ENCODE measurements at regions not wholly inside any gene's neighbourhood (a gene's known extent, or its start where the extent isn't known, plus 50 kb on each side); places are given as distances from the start of the nearest gene placed in this dataset.

DNA sequence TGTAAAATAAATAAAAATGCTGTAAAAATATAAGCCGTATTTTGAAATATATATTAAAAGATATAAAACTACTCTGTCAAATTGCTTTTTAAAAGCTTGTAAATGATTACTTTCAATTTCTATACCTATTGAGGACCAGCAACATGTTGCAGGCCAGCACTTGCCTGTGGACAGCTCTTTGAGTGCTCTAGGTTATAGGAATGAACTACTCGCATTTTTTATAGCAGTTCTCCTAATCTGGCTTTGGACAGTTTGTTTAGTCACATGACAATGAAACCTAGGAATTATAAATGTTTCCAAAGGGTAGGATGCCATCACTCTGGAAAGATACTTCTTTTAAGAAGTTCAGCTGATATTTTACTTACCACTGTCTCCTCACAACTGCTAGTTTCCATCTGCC, 117.7 kb upstream of the PTPRZ1 start:
- no peaks in the 10 kb centered on the region for H3K27me3 ChIP-seq (ENCODE audit: control insufficient read depth, extremely low read depth, insufficient read depth, low read length)
- H3K27ac ChIP-seq (ENCODE audit: control insufficient read depth, insufficient read depth, low read length): no peak overlapping the region
- no peaks in the 10 kb centered on the region for H3K9me3 ChIP-seq (ENCODE audit: control insufficient read depth, low read depth, low read length)
- H3K4me2 ChIP-seq (ENCODE audit: control insufficient read depth, extremely low read depth, insufficient read depth, low read depth, low read length): no peak overlapping the region
- no peaks in the 10 kb centered on the region for H3K4me1 ChIP-seq (ENCODE audit: control insufficient read depth, extremely low read depth, insufficient read depth, low read length)
- dilution Hi-C loops (cut with MboI; ENCODE audit: extremely low pct_ligation_motif_present, low sequenced_read_pairs): no loop called here
- H3K79me2 ChIP-seq (ENCODE audit: control insufficient read depth, insufficient read depth, low read length): no peaks in the 10 kb centered on the region
- H3K9me1 ChIP-seq (ENCODE audit: control insufficient read depth, extremely low read depth, insufficient read depth, low read length): no peaks in the 10 kb centered on the region
- H4K20me1 ChIP-seq (ENCODE audit: control insufficient read depth, extremely low read depth, insufficient read depth, low read length): no peaks in the 10 kb centered on the region
- H3K4me3 ChIP-seq (ENCODE audit: control insufficient read depth in 2 of 3, extremely low read depth in 1 of 3, insufficient read depth in 2 of 3, low read depth in 1 of 3, low read length in 3 of 3): no peak overlapping the region
- peak; percentile 43 for FAIRE-seq
- no peak overlapping the region for H2AFZ ChIP-seq (ENCODE audit: control insufficient read depth, low read length)
- TF ChIP-seq CTCF (optimal IDR thresholded peaks at IDR 0.05 in 1 of 3, IDR thresholded peaks at IDR 0.05 in 1 of 3, conservative IDR thresholded peaks at IDR 0.05 in 1 of 3; ENCODE audit: extremely low read depth in 1 of 3, insufficient read depth in 2 of 3, low read length in 3 of 3) (no peak), EZH2 (IDR thresholded peaks at IDR 0.05; ENCODE audit: low read length) (no peak)
- no peak for DNase-seq (ENCODE audit: low read depth, low spot score)
- no peak overlapping the region for H3K9ac ChIP-seq (ENCODE audit: control insufficient read depth, extremely low read depth, insufficient read depth, low read length)
- H3K36me3 ChIP-seq (ENCODE audit: control insufficient read depth in 2 of 2, extremely low read depth in 1 of 2, insufficient read depth in 2 of 2, low read length in 2 of 2): no peaks in the 10 kb centered on the region

GRCh38 chr7:121753944-121754343, 119.0 kb upstream of the PTPRZ1 start:
- Histone ChIP-seq H2AFZ (ENCODE audit: control insufficient read depth, low read length) (no peak overlapping the region), H3K9ac (ENCODE audit: control insufficient read depth, extremely low read depth, insufficient read depth, low read length) (no peak overlapping the region), H3K27me3 (ENCODE audit: control insufficient read depth, extremely low read depth, insufficient read depth, low read length) (no peaks in the 10 kb centered on the region), H3K4me2 (ENCODE audit: control insufficient read depth, extremely low read depth, insufficient read depth, low read depth, low read length) (no peak overlapping the region), H4K20me1 (ENCODE audit: control insufficient read depth, extremely low read depth, insufficient read depth, low read length) (no peaks in the 10 kb centered on the region), H3K9me3 (ENCODE audit: control insufficient read depth, low read depth, low read length) (no peaks in the 10 kb centered on the region), H3K4me3 (ENCODE audit: control insufficient read depth in 2 of 3, extremely low read depth in 1 of 3, insufficient read depth in 2 of 3, low read depth in 1 of 3, low read length in 3 of 3) (no peak overlapping the region), H3K4me1 (ENCODE audit: control insufficient read depth, extremely low read depth, insufficient read depth, low read length) (no peaks in the 10 kb centered on the region), H3K36me3 (ENCODE audit: control insufficient read depth in 2 of 2, extremely low read depth in 1 of 2, insufficient read depth in 2 of 2, low read length in 2 of 2) (no peaks in the 10 kb centered on the region), H3K9me1 (ENCODE audit: control insufficient read depth, extremely low read depth, insufficient read depth, low read length) (no peaks in the 10 kb centered on the region), H3K27ac (ENCODE audit: control insufficient read depth, insufficient read depth, low read length) (no peak overlapping the region), H3K79me2 (ENCODE audit: control insufficient read depth, insufficient read depth, low read length) (no peaks in the 10 kb centered on the region)
- dilution Hi-C loops (cut with MboI; ENCODE audit: extremely low pct_ligation_motif_present, low sequenced_read_pairs): no loop called here
- TF ChIP-seq EZH2 (IDR thresholded peaks at IDR 0.05; ENCODE audit: low read length): no peak
- TF ChIP-seq CTCF (optimal IDR thresholded peaks at IDR 0.05 in 1 of 3, IDR thresholded peaks at IDR 0.05 in 1 of 3, conservative IDR thresholded peaks at IDR 0.05 in 1 of 3; ENCODE audit: extremely low read depth in 1 of 3, insufficient read depth in 2 of 3, low read length in 3 of 3): no peak
- FAIRE-seq: peak; percentile 17
- DNase-seq (ENCODE audit: low read depth, low spot score): no peak

Data from keratinocyte (primary cell).